NCI-H460 (cell line): ENCODE measurements at regions not wholly inside any gene's neighbourhood (a gene's known extent, or its start where the extent isn't known, plus 50 kb on each side); places are given as distances from the start of the nearest gene placed in this dataset.

Experiments used
- DNase-seq: peaks from one replicate; pipeline ENCODE4 v3.0.0-alpha.2; 2016; ENCODE audit warnings: low read depth; ENCODE audit errors: extremely low read depth

DNA sequence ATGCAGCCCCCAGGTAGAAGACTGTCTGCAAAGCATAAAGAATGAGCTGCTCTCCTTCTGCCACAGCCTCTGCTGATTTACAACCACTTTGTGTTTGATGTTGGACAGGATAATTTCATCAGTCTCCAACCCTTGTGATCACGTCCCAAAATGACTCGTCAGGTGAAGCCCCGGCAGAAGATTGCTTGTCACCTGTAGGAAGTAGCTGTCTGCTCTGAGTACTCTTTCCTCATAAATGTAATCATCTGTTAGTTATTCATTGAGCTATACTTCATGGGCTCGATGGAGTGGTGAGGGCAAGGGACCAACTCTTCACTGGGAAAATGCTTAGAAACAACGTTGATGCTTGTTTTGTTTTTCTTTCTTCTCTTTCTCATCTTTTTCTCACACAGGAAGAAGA, 290.9 kb upstream of the SP8 start:
- DNase-seq, result no peak

DNA sequence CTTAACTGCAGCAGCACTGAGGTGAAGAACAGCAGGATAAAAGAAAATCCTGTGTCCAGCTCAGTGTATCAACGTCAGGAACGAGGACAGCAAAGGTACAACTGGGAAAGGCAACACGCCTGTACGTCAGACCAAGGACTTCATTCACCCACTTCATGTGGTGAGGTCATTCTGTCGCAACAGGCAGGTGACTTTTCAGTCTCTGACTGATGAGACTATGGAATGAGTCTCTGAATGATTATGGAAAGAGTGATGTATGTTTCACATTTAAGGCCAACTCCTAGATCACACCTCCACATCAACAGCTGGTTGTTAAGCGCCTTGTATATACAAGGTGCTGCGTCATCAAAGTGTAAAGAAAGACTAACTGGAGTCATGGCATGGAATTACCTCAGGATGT, 297.6 kb upstream of the SP8 start:
- DNase-seq, result no peak

DNA sequence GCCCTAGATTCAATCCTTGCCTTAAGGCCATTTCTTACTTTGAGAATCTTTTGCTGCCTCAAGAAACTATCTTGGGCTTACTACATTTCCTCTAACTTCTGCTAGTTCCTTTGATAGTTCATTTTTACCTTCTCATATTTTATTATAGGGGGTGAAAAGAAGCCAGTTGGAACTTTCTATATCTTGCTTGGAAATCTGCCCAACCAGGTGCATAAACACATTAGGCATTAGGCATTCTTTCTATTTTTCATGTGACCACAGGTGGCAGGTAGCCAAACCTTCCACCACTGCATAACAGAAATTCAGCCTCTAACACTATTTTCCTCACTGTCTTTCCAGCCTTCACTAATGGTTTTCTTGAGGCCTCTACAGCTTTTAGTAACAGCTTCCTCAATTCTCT, 300.0 kb upstream of the SP8 start:
- DNase-seq, result no peak

DNA sequence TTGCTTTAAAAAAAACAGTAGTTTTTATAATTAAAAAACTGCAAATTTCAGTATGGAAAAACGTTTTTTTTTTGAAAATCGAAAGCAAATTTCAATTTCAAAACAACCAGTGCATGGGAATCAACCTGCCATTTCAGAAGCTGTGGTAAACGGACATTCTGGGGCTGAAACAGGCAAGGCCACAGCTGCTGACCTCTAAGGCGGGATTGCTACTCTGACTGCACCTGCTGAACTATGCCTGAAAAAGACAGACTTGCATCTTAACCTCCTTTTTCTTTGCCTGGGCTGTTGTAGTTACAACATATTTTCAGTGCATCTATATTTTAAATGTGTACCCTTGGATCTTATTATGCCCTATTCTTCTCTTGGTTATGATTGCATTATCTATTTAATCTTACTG, 303.0 kb upstream of the SP8 start:
- DNase-seq, result no peak

DNA sequence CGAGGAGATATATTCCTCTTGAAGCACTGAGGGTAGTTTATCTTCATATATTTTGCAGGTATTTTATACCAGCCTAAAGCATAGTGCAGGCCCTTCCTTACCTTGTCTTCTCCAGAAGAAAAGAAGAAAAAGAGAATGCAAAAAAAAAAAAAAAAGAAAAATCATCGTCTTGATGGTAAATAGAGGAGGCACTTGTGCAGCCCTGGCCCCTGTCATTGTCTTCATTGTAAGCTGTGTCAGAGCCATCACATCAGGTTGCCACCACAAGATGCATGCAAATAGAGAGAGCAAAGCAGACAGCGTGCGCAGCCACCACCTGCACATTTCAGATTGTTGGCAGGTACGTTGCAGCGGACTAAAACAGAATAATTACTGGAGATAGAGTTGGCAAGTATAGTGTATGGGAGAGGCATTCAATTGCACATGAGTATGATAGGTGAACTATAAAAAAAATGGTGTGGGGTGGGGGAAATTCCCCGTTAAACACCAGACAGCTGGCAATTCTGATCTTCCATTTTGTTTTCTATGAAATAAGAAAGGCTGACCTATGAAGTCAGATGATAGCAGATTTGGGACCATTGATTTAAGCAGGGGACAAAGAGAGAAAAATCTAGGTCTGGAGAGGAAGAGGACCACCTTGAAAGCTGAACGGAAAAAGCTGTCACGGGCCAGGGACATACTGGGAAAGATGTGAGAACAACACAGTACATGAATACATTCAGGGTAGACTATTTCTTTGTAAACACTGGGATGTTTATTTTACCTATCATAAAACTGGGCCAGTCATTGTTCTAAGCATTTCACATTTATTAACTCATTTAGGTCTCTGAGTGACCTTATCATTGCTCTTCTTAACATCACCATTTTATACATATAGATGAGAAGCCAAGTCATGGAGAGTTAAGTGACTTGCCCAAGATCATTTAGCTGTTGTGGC, 306.3 kb upstream of the SP8 start:
- DNase-seq, result no peak

DNA sequence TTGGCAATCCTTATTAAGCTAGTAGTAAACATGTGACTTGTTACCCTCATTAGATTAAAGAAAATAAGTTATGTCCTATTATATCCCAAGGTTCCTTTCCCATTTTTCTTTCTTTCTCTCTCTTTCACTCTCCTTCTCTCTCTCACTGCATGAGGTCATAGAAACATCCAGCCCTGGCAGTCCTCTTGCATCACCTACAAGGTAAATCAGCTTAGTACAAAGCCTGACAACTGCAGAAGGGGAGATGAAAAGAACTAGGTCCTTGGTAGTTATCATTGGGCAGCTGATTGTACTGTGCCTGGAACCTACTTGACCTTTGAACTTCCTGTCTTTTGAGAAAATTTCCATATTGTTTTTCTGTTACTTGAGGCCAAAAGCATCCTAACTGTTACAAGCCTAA, 307.9 kb upstream of the SP8 start:
- DNase-seq, result no peak

DNA sequence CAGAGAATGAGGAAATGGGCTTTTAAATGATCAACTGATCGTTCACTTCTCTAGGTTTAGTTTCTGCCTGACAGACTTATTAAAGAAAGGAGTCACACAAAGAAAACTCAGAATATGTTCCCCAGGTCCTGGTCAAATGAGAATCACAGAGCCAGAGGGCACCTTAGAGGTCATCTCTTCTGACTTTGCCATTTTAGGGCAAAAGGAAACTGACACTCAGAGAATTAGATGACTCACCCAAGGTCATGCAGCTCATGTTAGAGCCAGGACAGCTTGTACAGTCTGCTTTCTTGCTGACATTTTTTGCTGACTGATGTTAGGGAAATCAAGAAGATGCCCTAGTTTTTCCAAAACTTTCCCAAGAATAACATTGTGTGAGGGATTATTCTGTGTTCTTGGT, 312.7 kb upstream of the SP8 start:
- DNase-seq, result no peak

DNA sequence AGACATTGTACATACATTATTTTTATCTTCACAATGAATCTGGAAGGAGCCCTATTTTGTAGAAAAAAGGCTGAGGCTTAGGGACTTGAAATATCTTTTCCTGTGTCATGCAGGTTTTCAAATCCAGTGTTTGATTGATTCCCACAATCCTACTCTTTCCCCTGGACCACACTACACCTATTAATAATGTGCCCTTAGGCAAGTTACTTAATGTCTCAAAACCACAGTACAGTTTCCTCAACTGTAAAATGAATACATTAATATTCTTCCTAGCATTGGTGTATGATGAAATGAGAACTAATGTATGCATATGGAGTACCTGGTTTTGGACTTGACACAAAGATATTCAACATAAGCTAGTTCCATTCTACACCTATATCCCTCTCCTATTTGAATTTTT, 313.3 kb upstream of the SP8 start:
- DNase-seq, result no peak

DNA sequence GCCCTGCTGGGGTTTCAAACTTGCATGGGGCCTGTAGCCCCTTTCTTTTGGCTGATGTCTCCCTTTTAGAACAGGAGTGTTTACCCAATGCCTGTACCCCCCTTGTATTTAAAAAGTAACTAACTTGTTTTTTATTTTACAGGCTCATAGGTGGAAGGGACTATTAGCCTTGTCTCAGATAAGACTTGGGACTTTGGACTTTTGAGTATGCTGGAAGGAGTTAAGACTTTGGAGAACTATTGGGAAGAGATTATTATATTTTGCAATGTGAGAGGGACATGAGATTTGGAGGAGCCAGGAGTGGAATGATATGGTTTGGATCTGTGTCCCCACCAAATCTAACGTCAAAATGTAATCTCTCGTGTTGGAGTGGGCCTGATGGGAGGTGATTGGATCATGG, 314.9 kb upstream of the SP8 start:
- no peak for DNase-seq

DNA sequence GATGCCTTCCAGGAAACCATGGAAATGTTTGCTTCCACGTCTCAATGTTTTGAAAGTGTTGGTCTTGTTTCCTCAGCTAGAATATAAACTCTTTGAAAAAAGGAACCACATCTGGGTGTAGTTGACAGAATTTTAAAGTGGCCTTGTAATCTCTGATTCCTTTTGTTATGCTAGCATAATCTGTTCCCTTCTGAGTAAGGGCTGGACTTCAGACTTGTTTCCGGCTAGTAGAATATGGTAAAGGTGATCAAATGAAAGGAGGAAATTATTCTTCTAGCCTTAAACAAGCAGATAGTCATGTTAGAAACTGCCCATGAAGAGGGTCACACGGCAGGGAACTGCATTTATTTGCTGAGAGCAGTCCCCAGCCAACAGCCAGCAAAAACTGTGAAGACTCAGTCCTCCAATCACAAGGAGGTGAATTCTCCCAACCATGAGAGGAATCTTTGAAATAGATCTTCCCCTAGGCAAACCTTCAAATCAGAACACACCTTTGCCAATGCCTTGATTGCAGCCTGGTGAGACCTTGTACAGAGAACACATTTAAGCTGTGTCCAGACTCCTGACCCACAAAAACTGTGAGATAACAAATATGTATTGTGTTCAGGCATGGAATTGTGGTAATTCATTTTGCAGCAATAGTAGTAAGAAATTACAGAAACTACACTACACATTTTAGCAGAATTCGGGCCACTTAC, 316.9 kb upstream of the SP8 start:
- DNase-seq, result no peak

DNA sequence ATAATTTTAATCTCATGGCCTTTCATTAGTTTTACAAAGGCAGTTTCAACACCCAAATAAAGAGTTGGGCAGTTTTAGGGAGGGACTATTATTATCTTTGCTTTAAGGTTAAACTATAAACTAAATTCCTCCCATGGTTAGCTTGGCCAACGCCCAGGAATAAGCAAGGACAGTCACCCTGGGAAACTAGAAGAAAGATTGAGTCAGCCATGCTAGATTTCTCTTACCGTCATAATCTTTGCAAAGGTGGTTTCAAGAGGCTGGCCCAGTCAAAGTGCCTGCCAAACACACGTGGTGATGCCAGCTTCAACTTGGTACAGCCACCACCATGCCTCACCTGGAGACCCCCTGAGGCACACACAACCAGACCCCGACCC, 317.4 kb upstream of the SP8 start:
- no peak for DNase-seq

DNA sequence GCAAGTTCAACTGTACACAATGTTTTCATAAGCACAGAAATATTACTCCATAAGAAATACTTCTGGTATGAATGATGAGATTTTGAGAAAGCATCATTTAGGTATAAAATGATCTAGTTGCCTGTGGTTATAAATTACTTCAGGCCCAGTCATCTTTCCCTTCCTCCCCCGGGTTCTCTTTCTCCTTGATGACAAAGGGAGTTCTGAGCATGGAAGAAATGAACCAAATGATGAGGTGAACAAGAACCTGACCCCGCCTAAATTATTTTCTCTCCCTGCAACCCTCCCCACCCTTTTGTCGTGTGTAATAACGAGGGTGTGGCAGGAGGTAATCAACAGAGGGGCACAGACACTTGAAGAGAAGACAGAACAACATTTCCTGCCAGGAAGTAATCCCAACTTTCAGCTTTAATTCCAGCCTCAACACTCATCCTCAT, 319.6 kb upstream of the SP8 start:
- DNase-seq, result no peak

DNA sequence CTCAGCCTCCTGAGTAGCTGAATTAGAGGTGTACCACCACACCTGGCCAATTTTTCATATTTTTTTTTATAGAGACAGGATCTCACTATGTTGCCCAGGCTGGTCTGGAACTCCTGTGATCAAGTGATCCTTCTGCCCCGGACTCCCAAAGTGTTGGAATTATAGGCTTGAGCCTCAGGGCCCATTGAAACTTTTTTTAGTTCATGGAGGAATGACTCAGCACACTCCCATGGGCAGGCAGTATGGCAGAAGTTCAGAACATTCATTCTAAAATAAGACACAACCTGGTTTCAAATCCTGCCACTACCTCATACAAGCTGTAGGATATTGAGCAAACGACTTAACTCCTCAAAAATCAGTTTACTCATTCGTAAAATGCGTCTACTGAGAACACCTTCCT, 320.4 kb upstream of the SP8 start:
- DNase-seq, result no peak

DNA sequence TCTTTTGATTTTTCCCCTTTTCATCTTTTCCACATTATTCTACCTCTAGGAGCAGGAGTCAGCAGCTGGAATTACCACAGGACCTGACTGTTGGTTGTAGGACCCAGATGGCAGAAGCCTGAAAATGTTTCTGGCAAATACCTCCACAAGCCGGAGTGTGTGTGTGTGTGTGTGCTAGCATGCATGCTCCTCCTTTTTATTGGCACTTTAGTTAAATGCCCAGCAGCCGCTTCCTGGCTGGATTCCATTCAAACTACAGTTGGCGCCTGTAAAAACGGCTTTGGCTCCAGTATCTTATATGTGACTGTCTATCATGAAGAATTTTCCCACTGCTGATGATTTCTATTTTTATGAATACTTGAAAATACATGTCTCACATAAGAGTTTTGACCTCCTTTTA, 319.7 kb upstream of the SP4 start:
- no peak for DNase-seq

DNA sequence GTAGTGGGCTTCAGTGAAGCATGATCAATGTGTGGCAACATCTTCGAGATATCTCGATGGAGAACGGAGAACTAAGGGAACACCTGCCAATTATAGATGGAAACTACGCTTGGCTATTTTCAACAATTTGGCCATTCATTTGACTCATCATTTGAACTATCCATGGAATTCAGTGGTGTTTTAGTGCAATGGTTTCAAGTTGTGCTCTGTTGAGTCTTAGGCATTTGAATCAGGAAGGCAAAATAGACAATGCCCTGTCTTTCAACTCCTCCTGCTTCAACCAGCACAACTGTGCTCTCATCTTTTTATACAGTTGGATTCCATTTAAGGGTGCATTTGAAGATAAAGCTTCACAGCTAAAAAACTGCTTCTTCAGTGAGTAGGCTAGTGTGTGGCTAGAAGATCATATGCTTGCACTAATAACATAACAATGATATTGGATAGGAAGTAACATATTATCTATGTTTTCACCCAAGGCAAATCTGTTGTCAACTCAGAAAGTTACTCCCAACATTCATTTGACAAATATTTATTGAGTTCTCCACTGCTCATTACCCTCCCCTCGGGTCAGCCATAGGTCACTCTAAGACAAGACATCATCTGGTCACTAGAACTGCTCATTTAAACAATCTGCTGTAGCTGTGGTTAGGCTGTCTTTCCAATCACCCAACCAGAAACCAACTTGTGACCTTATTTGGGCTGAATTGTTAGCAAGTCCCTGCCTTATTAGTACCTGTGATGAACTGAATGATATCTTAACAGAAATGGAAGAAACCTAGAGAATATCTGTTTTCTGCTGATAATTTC, 314.1 kb upstream of the SP4 start:
- DNase-seq, result no peak

DNA sequence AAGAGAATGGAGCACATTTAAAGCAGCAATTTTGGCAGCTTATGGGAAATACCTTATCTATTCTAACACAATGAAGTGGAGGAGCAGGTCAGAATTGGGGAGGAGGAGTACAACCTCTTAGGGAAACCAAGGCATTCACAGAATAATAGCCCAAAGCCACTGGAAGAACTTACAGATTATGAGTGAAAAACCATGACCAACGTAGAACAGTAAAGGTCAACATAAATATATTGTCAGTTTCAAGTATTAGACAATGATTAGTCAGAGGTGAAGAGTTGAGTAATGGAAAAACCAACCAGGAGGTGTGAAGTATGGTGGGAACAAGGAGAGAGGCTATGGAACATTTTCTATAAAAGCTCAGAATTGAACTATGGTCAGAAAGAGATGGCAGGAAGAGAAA, 304.3 kb upstream of the SP4 start:
- no peak for DNase-seq

DNA sequence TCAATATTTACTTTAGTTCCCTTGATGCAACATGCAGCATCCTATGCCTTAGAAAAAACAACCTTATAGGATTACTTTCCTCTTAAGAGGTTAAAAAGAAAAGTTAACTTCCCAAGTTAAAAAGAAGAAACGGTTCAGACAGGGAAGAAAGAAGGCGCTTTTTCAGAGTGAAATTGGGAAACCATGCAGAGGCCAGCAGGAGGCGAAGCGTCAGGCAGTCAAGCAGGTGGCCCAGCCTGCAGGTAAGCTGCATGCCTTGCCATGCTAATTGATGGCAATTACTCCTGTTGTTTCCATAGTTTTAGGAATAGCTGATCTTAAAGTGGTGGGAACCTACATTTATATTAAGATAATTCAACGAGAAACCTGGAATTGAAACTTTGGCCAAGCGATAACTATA, 302.6 kb upstream of the SP4 start:
- DNase-seq, result no peak

DNA sequence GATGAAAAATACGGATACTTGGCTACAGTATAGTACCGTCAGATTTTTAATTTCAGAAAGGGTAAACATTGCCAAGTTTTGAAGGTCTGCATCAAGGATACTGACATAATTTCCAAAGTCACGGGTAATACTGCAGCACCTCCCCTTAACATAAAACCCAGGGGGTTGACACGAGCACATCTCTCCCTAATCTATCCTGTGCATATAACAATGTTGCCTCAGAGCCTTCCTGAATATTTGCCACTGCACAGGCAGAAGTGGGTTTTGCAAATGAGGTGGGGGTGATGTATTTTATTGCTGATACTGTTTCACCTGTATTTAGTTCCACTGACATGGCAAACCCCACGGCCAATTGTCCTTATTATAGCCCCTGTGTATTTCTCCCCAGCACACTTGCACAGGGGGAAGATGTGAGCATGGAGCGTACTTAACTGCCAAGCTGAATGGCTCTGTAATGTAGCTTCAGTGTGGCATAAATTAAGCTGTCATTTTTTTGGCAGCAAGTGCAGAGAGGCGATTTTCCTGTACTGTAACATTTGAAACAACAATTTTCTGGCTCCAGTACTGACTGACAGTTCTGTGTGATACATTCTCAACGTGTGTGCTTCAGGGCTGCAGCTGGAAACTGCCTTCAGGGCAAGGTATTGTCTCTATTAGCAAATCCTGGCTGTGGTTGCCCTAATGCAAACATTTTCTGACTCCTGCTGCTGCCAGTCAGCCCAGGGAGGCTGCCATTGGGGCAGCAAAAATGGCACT, 299.6 kb upstream of the SP4 start:
- no peak for DNase-seq

DNA sequence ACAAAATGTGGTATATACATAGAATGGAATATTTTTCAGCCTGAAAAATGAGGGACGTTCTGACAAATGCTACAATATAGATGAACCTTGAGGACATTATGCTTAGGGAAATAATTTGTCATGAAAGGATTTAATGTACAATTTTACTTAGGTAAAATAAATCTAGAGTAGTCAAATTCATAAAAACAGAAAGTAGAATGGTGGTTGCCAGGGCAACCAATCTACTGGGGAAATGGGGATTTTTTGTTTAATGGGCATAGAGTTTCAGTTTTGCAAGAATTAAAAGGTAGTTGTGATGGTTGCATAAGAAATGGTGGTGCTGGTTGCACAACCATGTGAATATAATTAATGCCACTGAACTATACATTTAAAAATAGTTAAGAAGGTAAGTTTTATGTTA, 296.0 kb upstream of the SP4 start:
- DNase-seq, result no peak

DNA sequence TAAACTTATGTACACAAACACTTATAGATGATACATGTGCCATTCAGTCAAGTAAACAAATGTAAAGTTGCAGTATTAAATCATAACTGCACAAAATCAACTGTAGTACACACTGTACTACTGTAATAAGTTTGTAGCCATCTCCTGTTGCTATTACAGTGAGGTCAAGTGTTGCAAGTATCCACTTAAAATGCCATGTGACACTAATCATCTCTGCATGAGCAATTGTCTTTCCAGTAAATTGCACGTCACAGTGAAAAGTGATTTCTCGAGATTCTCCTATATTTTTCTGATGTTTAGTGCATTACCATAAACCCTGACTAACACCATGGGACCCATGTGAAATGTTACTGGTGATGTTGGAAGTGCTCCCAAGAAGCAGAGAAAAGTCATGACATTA, 293.3 kb upstream of the SP4 start:
- DNase-seq, result no peak

DNA sequence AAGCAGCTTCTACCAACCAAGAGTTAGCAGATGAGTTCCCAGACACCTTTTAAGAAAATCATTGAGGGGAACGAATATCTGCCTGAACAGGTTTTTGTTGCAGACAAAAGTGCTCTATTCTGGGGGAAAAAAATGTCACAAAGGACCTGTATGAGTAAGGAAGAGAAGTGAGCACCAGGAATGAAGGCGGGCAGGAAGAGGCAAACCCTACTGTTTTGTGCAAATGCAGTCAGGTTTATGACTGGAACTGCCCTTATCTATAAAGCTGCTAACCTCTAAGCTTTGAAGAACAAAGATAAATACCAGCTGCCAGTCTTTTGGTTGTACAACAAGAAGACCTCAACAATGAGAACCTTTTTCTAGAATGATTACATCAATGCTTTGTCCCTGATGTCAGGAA, 292.4 kb upstream of the SP4 start:
- DNase-seq, result no peak
